GM18867 (cell line): ENCODE measurements at regions not wholly inside any gene's neighbourhood (a gene's known extent, or its start where the extent isn't known, plus 50 kb on each side); places are given as distances from the start of the nearest gene placed in this dataset.
"Not testable (repeated sequence)": the region's sequence is repeated elsewhere in the genome, so short reads cannot be mapped to it uniquely, and the experiment has no call there.

Experiments
- ATAC-seq: cut with Tn5 transposase; IDR thresholded peaks from one replicate; pipeline ENCODE4 v1.9.1; 2021; ENCODE audit warnings: mild to moderate bottlenecking, moderate library complexity; ENCODE audit not compliant: unreplicated experiment

- no peak for ATAC-seq
These were observed 256.0 kb downstream of the AHR start for GRCh38 chr7:17554341-17555015.

GRCh38 chr7:17556247-17556956 lies 257.9 kb downstream of the AHR start:
- no peak for ATAC-seq

DNA sequence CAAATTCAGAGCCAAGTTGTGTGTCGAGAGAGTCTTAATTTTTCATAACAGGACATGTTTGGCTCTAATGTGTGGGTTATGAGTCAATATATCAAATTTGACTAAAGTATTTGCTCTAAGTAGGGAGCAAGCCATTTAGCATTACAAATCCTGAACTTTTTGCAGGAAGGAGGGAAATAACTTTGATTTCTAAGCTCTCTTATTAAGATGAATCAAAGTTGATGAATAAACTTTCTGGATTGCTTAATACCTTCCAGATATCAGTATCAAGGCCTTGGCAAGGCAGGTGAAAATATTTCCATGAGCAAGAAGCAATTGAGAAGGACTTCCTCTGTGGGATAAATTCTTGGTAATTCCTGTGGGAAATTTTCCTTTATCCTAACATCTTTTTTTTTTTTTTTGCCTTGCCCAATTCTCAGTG lies 258.8 kb downstream of the AHR start:
- ATAC-seq = no peak

GRCh38 chr7:17558135-17558534 lies 259.7 kb downstream of the AHR start:
- ATAC-seq = no peak

- ATAC-seq = no peak
These were observed 260.3 kb downstream of the AHR start for GRCh38 chr7:17558558-17559332.

- no peak for ATAC-seq
These were observed 260.9 kb downstream of the AHR start for GRCh38 chr7:17559388-17559787.

- ATAC-seq = no peak
These were observed 262.1 kb downstream of the AHR start for GRCh38 chr7:17560516-17560915.

DNA sequence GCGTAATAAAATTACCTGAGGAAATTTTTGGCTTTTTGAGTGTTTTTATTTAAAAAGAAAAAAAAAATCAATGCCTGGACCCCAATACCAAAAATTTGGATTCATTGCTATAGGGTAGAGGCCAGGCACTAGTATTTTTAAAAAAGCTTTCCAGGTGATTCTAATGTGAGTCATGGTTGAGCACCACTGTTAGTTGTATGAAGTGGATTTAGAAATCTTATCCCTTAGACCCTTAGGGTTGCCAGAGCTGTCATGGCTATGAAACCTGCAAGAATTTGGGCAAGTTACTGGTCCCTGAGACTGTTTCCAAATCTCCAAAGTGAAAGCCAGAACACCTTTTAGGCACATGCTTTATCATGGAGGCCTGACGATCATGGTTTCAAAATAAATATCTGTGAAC lies 262.5 kb downstream of the AHR start:
- no peak for ATAC-seq

DNA sequence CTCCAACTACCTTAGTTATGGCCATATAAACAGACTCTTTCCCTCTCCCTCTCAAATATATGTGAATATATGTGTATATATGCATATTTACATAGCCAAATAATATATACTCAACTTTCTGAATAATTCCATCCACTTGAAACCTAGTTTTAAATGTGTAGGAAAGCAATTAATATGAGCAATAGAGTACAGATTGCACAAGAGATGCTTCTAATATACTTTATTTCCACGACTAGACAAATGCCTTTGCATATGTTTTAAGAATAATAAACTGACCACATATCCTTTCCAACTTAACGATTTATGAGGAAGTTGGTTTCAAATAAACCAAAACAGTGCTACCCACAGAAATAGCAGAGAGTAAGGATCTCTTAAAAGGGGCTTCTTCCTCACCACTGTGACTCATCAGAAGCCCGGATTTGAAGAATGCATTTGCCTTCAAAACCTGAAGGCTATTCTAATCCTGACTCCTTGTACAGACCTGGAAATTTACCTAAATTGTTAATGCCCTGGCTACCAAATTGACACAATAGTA lies 266.3 kb downstream of the AHR start:
- ATAC-seq = no peak

GRCh38 chr7:17580141-17580540 lies 281.7 kb downstream of the AHR start:
- no peak for ATAC-seq

DNA sequence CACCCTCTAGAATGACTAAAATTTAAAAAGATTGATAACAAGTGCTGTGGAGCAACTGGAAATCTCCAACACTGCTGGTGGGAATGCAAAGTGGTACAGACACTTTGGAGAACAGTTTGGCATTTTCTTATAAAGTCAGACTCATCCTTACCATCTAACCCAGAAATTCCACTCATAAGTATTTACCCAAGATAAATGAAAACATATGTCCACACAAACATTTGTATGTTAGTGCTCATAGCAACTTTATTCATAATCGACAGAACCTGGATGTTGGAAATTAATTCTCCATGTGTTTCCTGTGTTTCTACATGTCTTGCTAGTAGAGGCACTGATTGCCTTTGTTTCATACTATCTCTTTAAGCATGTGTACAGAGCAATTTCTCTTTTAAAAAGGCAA lies 282.4 kb downstream of the AHR start:
- ATAC-seq = no peak

DNA sequence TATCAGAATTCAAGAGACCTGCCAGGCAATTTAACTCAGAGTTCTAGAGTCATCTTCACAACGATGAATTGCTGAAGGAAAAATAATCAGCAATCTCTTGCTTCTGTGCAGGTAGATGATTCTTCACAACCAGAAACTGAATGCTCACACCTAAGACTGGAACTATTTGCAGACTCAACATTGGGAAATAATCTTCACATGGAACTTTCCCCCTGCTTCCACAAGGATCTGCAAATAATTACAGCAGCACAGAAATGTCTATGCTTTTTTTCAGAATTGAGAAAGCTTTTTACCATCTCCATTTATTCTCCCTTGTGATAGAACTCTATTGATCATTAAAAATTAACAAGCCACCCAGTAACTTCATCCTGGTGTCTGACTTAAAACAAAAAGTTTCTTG lies 282.8 kb downstream of the AHR start:
- ATAC-seq = no peak

DNA sequence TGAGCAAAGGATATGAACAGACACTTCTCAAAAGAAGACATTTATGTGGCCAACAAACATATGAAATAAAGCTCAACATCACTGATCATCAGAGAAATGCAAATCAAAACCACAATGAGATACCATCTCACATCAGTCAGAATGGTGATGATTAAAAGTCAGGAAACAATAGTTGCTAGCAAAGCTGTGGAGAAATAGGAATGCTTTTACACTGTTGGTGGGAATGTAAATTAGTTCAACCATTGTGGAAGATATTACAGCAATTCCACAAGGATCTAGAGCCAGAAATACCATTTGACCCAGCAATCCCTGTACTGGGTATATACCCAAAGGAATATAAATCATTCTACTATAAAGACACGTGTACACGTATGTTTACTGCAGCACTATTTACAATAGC lies 284.2 kb downstream of the AHR start:
- not testable (repeated sequence) for ATAC-seq

GRCh38 chr7:17583786-17584185 lies 285.3 kb downstream of the AHR start:
- no peak for ATAC-seq

- no peak for ATAC-seq
These were observed 286.4 kb downstream of the AHR start for GRCh38 chr7:17584822-17585221.

- no peak for ATAC-seq
These were observed 288.3 kb downstream of the AHR start for GRCh38 chr7:17586711-17587110.

GRCh38 chr7:17588730-17589129 lies 290.3 kb downstream of the AHR start:
- no peak for ATAC-seq

DNA sequence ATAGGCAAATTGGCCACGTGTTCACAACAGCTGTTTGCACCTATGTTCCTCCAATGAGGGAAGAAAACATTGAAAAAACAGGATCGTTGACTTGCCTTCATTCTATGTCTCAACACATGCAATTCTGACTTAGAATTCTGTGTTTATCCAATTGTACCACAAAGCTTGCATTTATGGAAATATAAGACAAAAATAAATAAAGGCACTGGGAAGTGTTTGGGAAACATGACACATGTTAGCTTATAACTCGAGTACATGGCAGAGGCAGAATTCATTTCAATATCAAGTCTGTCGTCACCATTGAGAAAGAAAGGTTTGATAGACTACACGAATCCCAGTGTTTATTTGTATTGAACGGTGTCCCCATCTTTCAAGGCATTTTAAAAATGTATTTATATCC lies 291.2 kb downstream of the AHR start:
- no peak for ATAC-seq

DNA sequence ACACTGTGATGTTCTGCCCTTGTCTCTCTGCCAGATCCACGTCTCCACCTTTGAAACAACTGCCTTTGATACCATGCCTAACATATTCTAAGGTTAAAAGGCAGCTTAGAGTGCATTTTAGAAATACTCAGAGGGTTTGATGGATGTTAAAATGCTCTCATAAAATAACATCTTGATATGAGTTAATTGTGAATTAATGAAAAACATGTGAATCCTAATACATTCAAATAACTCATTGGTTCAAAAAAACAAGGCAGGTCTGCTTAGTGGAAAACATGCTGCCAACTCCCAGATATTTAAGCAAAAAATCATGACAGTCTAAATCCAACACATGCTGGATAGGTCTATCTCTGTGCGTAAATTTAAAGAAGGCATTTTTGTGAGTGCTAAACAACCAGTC lies 291.8 kb downstream of the AHR start:
- ATAC-seq = no peak

DNA sequence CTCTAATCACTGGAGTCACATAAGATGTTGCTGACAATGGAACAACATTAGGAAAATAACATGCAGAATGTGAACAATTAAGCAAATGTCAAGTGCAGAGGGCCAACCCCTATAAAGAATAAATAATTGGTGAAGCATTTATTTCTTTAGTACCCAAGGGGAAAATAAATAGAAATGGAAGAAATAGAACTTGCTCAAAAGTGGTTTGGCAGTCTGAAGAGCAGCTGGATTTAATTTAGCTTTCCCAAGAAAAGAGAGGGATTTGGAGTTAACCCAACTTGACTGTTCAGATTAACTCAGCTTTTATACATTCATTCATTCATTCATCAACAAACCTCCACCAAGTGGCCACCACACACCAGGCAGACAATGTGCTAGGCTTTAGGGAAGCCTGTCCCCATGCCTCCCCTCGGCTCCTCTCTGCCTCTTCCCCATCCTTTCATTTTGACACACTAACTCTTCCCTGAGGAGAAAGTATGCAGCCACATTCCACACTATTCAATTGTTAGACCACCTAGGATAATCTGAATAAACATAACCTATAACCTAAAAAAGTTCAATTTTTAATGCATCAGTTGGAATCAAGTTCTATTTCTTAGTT lies 295.5 kb downstream of the AHR start:
- no peak for ATAC-seq

DNA sequence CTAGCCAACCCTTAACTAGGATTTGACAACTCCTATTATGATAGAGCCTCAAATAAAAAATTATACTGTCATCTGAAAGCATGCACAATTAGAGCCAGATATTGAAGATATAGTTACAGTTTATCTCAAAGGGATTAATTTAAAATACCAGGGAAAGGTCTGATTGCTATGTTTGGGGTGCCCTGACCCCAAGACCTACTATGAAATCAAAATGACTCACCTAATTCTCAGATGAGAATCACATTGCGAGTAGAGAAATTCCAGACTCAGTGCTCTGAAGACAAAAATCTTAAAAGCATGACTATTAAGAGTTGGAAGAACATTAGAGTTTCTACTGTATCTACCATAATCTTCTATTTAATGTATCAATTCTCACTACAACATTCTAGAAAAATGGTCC lies 297.1 kb downstream of the AHR start:
- no peak for ATAC-seq
